IMR-90 (cell line): ENCODE measurements at regions not wholly inside any gene's neighbourhood (a gene's known extent, or its start where the extent isn't known, plus 50 kb on each side); places are given as distances from the start of the nearest gene placed in this dataset.

Source experiments
- ATAC-seq: fragments of 200-7000 bp; cut with Tn5 transposase; 2 replicates; pipeline ENCODE4 v1.9.1; 2020; ENCODE audit warnings: low read depth, mild to moderate bottlenecking, moderate library complexity
- BruUV-seq: library from RNA; stranded (reverse); fragments of 400-500 nt; replicated peaks from 2 replicates; lab custom pipeline; 2021; lab: Mats Ljungman, UMichigan
- CTCF ChIA-PET: fragments of 300-600 bp; formaldehyde crosslinking; extraction: SDS; loops from one replicate; lab custom pipeline; 2021; ENCODE audit warnings: antibody characterized with exemption; lab: Yijun Ruan, JAX
- POLR2A ChIA-PET: fragments of 300-600 bp; sonication (Branson Sonifier 250); formaldehyde crosslinking; loops from one replicate; lab custom pipeline; 2022; ENCODE audit warnings: antibody characterized with exemption; ENCODE audit not compliant: unreplicated experiment; lab: Charles Lee
- DNase-seq: peaks from one replicate; pipeline ENCODE4 v3.0.0; 2013
- H2AFZ ChIP-seq: replicated peaks from 2 replicates; pipeline ENCODE3; 2013; ENCODE audit warnings: low read length, mild to moderate bottlenecking; ENCODE audit not compliant: poor library complexity
- H2AK5ac ChIP-seq: 2 replicates; pipeline ENCODE4 v1.6.1; 2013; ENCODE audit warnings: low read depth, low read length, inconsistent platforms
- H2AK9ac ChIP-seq: replicated peaks from 2 replicates; pipeline ENCODE3; 2013; ENCODE audit warnings: mild to moderate bottlenecking, low read depth, low read length, moderate library complexity; ENCODE audit not compliant: poor library complexity
- H2BK120ac ChIP-seq: 2 replicates; pipeline ENCODE4 v1.6.1; 2013; ENCODE audit warnings: low read depth, low read length, inconsistent platforms
- H2BK15ac ChIP-seq: 3 replicates; pipeline ENCODE4 v1.6.1; 2013; ENCODE audit warnings: low read depth, low read length, inconsistent platforms
- H2BK20ac ChIP-seq: 2 replicates; pipeline ENCODE4 v1.6.1; 2013; ENCODE audit warnings: low read depth, mild to moderate bottlenecking, inconsistent platforms, low read length, moderate library complexity
- H2BK5ac ChIP-seq: 2 replicates; pipeline ENCODE4 v1.6.1; 2013; ENCODE audit warnings: mild to moderate bottlenecking, low read depth, low read length, inconsistent platforms; ENCODE audit not compliant: poor library complexity, severe bottlenecking
- H3K14ac ChIP-seq: replicated peaks from 2 replicates; pipeline ENCODE4 v1.6.1; 2013; ENCODE audit warnings: low read depth, low read length, inconsistent platforms
- H3K18ac ChIP-seq: 2 replicates; pipeline ENCODE4 v1.6.1; 2013; ENCODE audit warnings: low read depth, low read length, control low read depth
- H3K23ac ChIP-seq: 2 replicates; pipeline ENCODE4 v1.6.1; 2013; ENCODE audit warnings: low read depth, low read length, inconsistent platforms
- H3K27ac ChIP-seq: 2 replicates; pipeline ENCODE4 v1.5.1; 2013; ENCODE audit warnings: mild to moderate bottlenecking, control low read depth, low read length; ENCODE audit not compliant: insufficient read depth
- H3K27me3 ChIP-seq: 2 replicates; pipeline ENCODE4 v1.6.1; 2013; ENCODE audit warnings: low read length; ENCODE audit not compliant: control insufficient read depth, insufficient read depth
- H3K36me3 ChIP-seq: 2 replicates; pipeline ENCODE4 v1.6.1; 2013; ENCODE audit warnings: low read length, mixed read lengths; ENCODE audit not compliant: control insufficient read depth, insufficient read depth
- H3K4ac ChIP-seq: 2 replicates; pipeline ENCODE4 v1.6.1; 2013; ENCODE audit warnings: low read depth, low read length, inconsistent platforms
- H3K4me1 ChIP-seq: 2 replicates; pipeline ENCODE4 v1.6.1; 2013; ENCODE audit warnings: low read length, mixed read lengths; ENCODE audit not compliant: control insufficient read depth, insufficient read depth
- H3K4me2 ChIP-seq: 2 replicates; pipeline ENCODE4 v1.6.1; 2013; ENCODE audit warnings: low read depth, mild to moderate bottlenecking, control low read depth, low read length, moderate library complexity
- H3K4me3 ChIP-seq: 2 replicates; pipeline ENCODE4 v1.5.1; 2013; ENCODE audit warnings: low read depth, mild to moderate bottlenecking, control low read depth, low read length, moderate library complexity; ENCODE audit not compliant: insufficient read depth
- H3K56ac ChIP-seq: 2 replicates; pipeline ENCODE4 v1.6.1; 2013; ENCODE audit warnings: low read length, inconsistent platforms; ENCODE audit not compliant: insufficient read depth; ENCODE audit errors: extremely low read depth
- H3K79me1 ChIP-seq, 2 experiments: 2 replicates each; pipeline ENCODE4 v1.6.1; 2013; ENCODE audit warnings: low read length in 2 of 2, inconsistent platforms in 1 of 2, low read depth in 1 of 2
- H3K9ac ChIP-seq: 2 replicates; pipeline ENCODE4 v1.6.1; 2013; ENCODE audit warnings: low read depth, low read length, control low read depth
- H3K9me1 ChIP-seq: 2 replicates; pipeline ENCODE4 v1.6.1; 2013; ENCODE audit warnings: low read length, inconsistent platforms; ENCODE audit not compliant: insufficient read depth
- H3K9me3 ChIP-seq: 2 replicates; pipeline ENCODE4 v1.6.1; 2013; ENCODE audit warnings: low read length; ENCODE audit not compliant: control insufficient read depth, insufficient read depth
- H4K20me1 ChIP-seq: 2 replicates; pipeline ENCODE4 v1.6.1; 2013; ENCODE audit warnings: low read length, inconsistent platforms; ENCODE audit not compliant: insufficient read depth
- H4K5ac ChIP-seq: 2 replicates; pipeline ENCODE4 v1.6.1; 2013; ENCODE audit warnings: mild to moderate bottlenecking, low read depth, low read length, control low read depth
- H4K8ac ChIP-seq, 2 experiments: 2 replicates each; pipeline ENCODE4 v1.6.1; 2013; ENCODE audit warnings: low read depth in 2 of 2, low read length in 2 of 2, control low read depth in 1 of 2, inconsistent platforms in 1 of 2
- H4K91ac ChIP-seq: 2 replicates; pipeline ENCODE4 v1.6.1; 2013; ENCODE audit warnings: low read depth, low read length, inconsistent platforms; ENCODE audit not compliant: insufficient read depth
- BHLHE40 ChIP-seq: fragments of 150-350 bp; IDR thresholded peaks from 2 replicates; pipeline ENCODE4 v1.6.1; 2016; ENCODE audit warnings: mild to moderate bottlenecking, low read depth, low read length
- CHD1 ChIP-seq: IDR thresholded peaks from 2 replicates; pipeline ENCODE4 v1.6.1; 2012; ENCODE audit warnings: low read depth, low read length, improper control_type of control experiment
- CTCF ChIP-seq: conservative IDR thresholded peaks from 2 replicates; pipeline ENCODE4 v1.5.1; 2012; ENCODE audit warnings: mild to moderate bottlenecking, low read depth, low read length, improper control_type of control experiment
- FOS ChIP-seq: fragments of 150-350 bp; IDR thresholded peaks from 2 replicates; pipeline ENCODE4 v1.6.1; 2016; ENCODE audit warnings: low read depth, low read length
- MAZ ChIP-seq: IDR thresholded peaks from 2 replicates; pipeline ENCODE4 v1.6.1; 2012; ENCODE audit warnings: low read depth, mild to moderate bottlenecking, low read length, improper control_type of control experiment, moderate library complexity, borderline replicate concordance
- MXI1 ChIP-seq: IDR thresholded peaks from 2 replicates; pipeline ENCODE4 v1.6.1; 2012; ENCODE audit warnings: low read depth, mild to moderate bottlenecking, low read length, moderate library complexity, borderline replicate concordance
- RAD21 ChIP-seq: IDR thresholded peaks from 2 replicates; pipeline ENCODE4 v1.6.1; 2012; ENCODE audit warnings: low read length, improper control_type of control experiment
- RCOR1 ChIP-seq: IDR thresholded peaks from 2 replicates; pipeline ENCODE4 v1.6.1; 2012; ENCODE audit warnings: mild to moderate bottlenecking, low read length, improper control_type of control experiment; ENCODE audit not compliant: insufficient replicate concordance
- SMC3 ChIP-seq: fragments of 150-350 bp; IDR thresholded peaks from 2 replicates; pipeline ENCODE4 v1.6.1; 2016; ENCODE audit warnings: low read depth, mild to moderate bottlenecking, antibody characterized with exemption, low read length, moderate library complexity
- WGBS, 2 experiments: methylation state at CpG; one replicate each; pipeline versions ENCODE4 v1.1.5 to v1.1.7; 2013; ENCODE audit warnings: missing lambda C conversion rate in 2 of 2; ENCODE audit not compliant: insufficient read length in 1 of 2; ENCODE audit errors: extremely low coverage in 2 of 2; 5-methylcytosine and 5-hydroxymethylcytosine counted together
- dilution Hi-C: fragments of 300-500 bp; cut with HindIII; formaldehyde crosslinking; loops from one replicate; pipeline ENCODE4 v1.14.3; 2018; ENCODE audit warnings: low sequenced_read_pairs; ENCODE audit not compliant: unreplicated experiment
- in situ Hi-C: fragments of 300-500 bp; cut with MboI; formaldehyde crosslinking; loops from 3 replicates; pipeline ENCODE4 v1.14.3; 2019; ENCODE audit warnings: low sequenced_read_pairs, inconsistent platforms, mixed read lengths
- intact Hi-C: fragments of 100-400 bp; cut with micrococcal nuclease; formaldehyde crosslinking; loops from 2 replicates; pipeline ENCODE4 v1.10.0; 2022
- TF ChIP-seq, protein P1 (sequence below): fragments of 150-350 bp; IDR thresholded peaks from 2 replicates; pipeline ENCODE4 v1.6.1; 2016; ENCODE audit warnings: low read depth, mild to moderate bottlenecking, low read length, moderate library complexity, borderline replicate concordance

- no peak overlapping the region for H3K56ac ChIP-seq
- H3K27me3 ChIP-seq = no peaks in the 10 kb centered on the region; the same call in 1 of the 2 replicates
- CTCF ChIA-PET = interaction anchor here (1.0 kb wide), 1 partner anchor 10 kb away, joined by 3 read pairs; no protein-coding TSS in a partner anchor
Measured at GRCh38 chr19:30676990-30677679, 305.0 kb downstream of the ZNF536 start.

More at GRCh38 chr19:30676990-30677679, 305.0 kb downstream of the ZNF536 start:
- Histone ChIP-seq H3K9me3 (no peaks in the 10 kb centered on the region), H4K5ac (no peak overlapping the region), H3K27ac (no peak overlapping the region), H4K8ac (no peak overlapping the region), H4K20me1 (no peaks in the 10 kb centered on the region), H3K9me1 (no peaks in the 10 kb centered on the region), H3K14ac (no peak overlapping the region), H2AK9ac (no peak overlapping the region), H2BK120ac (no peak overlapping the region), H3K4ac (no peak overlapping the region), H2BK20ac (no peak overlapping the region), H3K23ac (no peak overlapping the region), H3K9ac (no peak overlapping the region), H4K91ac (no peak overlapping the region), H3K18ac (no peak overlapping the region), H3K79me1 (no peaks in the 10 kb centered on the region), H2BK5ac (no peak overlapping the region), H2AK5ac (no peak overlapping the region), H2AFZ (no peak overlapping the region), H3K4me1 (no peaks in the 10 kb centered on the region), H3K4me3 (no peak overlapping the region), H2BK15ac (no peak overlapping the region), H3K36me3 (no peaks in the 10 kb centered on the region), H3K4me2 (no peak overlapping the region)
- BruUV-seq = no TSS peak
- TF ChIP-seq, protein P1, sequence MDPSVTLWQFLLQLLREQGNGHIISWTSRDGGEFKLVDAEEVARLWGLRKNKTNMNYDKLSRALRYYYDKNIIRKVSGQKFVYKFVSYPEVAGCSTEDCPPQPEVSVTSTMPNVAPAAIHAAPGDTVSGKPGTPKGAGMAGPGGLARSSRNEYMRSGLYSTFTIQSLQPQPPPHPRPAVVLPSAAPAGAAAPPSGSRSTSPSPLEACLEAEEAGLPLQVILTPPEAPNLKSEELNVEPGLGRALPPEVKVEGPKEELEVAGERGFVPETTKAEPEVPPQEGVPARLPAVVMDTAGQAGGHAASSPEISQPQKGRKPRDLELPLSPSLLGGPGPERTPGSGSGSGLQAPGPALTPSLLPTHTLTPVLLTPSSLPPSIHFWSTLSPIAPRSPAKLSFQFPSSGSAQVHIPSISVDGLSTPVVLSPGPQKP = no peak
- TF ChIP-seq FOS = no peak
- TF ChIP-seq RCOR1 = no peak
- TF ChIP-seq CTCF = no peak
- no peak for TF ChIP-seq SMC3
- no peak for TF ChIP-seq RAD21
- TF ChIP-seq MAZ = no peak
- TF ChIP-seq BHLHE40 = no peak
- TF ChIP-seq CHD1 = no peak
- TF ChIP-seq MXI1 = no peak
- 40% methylated on average over 2 of the region's 8 CpGs; no CpG with 5 or more reads in 1 of the 2 experiments for WGBS, 2 experiments
- DNase-seq (no peak), ATAC-seq (no peak)
- POLR2A ChIA-PET = no interaction called here
- in situ Hi-C loops (loop anchor here (5.0 kb wide), 1 partner anchor 1550 kb away; no protein-coding TSS in a partner anchor), dilution Hi-C loops (no loop called here), intact Hi-C loops (no loop called here)
